ENCODE measurements at regions not wholly inside any gene's neighbourhood (a gene's known extent, or its start where the extent isn't known, plus 50 kb on each side); places are given as distances from the start of the nearest gene placed in this dataset.

GRCh38 chr4:164538097-164538496 lies 215.8 kb upstream of the SMIM31 start:
- TF ChIP-seq CTCF (IDR thresholded peaks at IDR 0.05; ENCODE audit: unreplicated experiment) = no peak
- peaks cover 3% of the 10 kb centered on the region for H3K36me3 Mint-ChIP-seq
- peaks cover 24% of the 10 kb centered on the region for H3K4me1 Mint-ChIP-seq
- no peaks in the 10 kb centered on the region for H3K27me3 Mint-ChIP-seq (ENCODE audit: low read depth)
- H3K9me3 Mint-ChIP-seq = peaks cover 16% of the 10 kb centered on the region
- DNase-seq (ENCODE audit: low spot score in 2 of 2, unreplicated experiment in 2 of 2) = no peak
- no peak overlapping the region for H3K4me3 Mint-ChIP-seq
- peak overlapping the region; percentile 70 for H3K27ac Mint-ChIP-seq

- no peak for DNase-seq (ENCODE audit: low spot score in 2 of 2, unreplicated experiment in 2 of 2)
- Mint-ChIP-seq H3K9me3 (peaks cover 26% of the 10 kb centered on the region), H3K27me3 (ENCODE audit: low read depth) (no peaks in the 10 kb centered on the region), H3K27ac (no peak overlapping the region), H3K4me3 (no peak overlapping the region), H3K4me1 (peaks cover 20% of the 10 kb centered on the region), H3K36me3 (peaks cover 3% of the 10 kb centered on the region)
- TF ChIP-seq CTCF (IDR thresholded peaks at IDR 0.05; ENCODE audit: unreplicated experiment) = no peak
These were observed 212.9 kb upstream of the SMIM31 start for GRCh38 chr4:164540987-164541386.

GRCh38 chr4:164542431-164542830 lies 211.5 kb upstream of the SMIM31 start:
- H3K9me3 Mint-ChIP-seq = peaks cover 26% of the 10 kb centered on the region
- no peak overlapping the region for H3K4me3 Mint-ChIP-seq
- peaks cover 3% of the 10 kb centered on the region for H3K36me3 Mint-ChIP-seq
- peaks cover 5% of the 10 kb centered on the region for H3K4me1 Mint-ChIP-seq
- H3K27me3 Mint-ChIP-seq (ENCODE audit: low read depth) = no peaks in the 10 kb centered on the region
- DNase-seq (ENCODE audit: low spot score in 2 of 2, unreplicated experiment in 2 of 2) = no peak
- H3K27ac Mint-ChIP-seq = no peak overlapping the region
- TF ChIP-seq CTCF (IDR thresholded peaks at IDR 0.05; ENCODE audit: unreplicated experiment) = no peak

- Mint-ChIP-seq H3K27ac (no peak overlapping the region), H3K36me3 (no peaks in the 10 kb centered on the region)
These were observed 202.8 kb upstream of the SMIM31 start for GRCh38 chr4:164550989-164551712.

GRCh38 chr4:164551713-164552040 lies 202.3 kb upstream of the SMIM31 start:
- Mint-ChIP-seq H3K4me1 (no peaks in the 10 kb centered on the region), H3K4me3 (no peak overlapping the region), H3K36me3 (no peaks in the 10 kb centered on the region), H3K27me3 (ENCODE audit: low read depth) (no peaks in the 10 kb centered on the region), H3K9me3 (peaks cover 8% of the 10 kb centered on the region), H3K27ac (no peak overlapping the region)
- no peak for TF ChIP-seq CTCF (IDR thresholded peaks at IDR 0.05; ENCODE audit: unreplicated experiment)
- no peak for DNase-seq (ENCODE audit: low spot score in 2 of 2, unreplicated experiment in 2 of 2)

More at GRCh38 chr4:164550989-164551712, 202.8 kb upstream of the SMIM31 start:
- H3K4me1 Mint-ChIP-seq = no peaks in the 10 kb centered on the region
- TF ChIP-seq CTCF (IDR thresholded peaks at IDR 0.05; ENCODE audit: unreplicated experiment) = no peak
- H3K27me3 Mint-ChIP-seq (ENCODE audit: low read depth) = no peaks in the 10 kb centered on the region
- peaks cover 8% of the 10 kb centered on the region for H3K9me3 Mint-ChIP-seq
- DNase-seq (ENCODE audit: low spot score in 2 of 2, unreplicated experiment in 2 of 2) = no peak
- H3K4me3 Mint-ChIP-seq = no peak overlapping the region
